ENCODE measurements at regions not wholly inside any gene's neighbourhood (a gene's known extent, or its start where the extent isn't known, plus 50 kb on each side); places are given as distances from the start of the nearest gene placed in this dataset.

DNA sequence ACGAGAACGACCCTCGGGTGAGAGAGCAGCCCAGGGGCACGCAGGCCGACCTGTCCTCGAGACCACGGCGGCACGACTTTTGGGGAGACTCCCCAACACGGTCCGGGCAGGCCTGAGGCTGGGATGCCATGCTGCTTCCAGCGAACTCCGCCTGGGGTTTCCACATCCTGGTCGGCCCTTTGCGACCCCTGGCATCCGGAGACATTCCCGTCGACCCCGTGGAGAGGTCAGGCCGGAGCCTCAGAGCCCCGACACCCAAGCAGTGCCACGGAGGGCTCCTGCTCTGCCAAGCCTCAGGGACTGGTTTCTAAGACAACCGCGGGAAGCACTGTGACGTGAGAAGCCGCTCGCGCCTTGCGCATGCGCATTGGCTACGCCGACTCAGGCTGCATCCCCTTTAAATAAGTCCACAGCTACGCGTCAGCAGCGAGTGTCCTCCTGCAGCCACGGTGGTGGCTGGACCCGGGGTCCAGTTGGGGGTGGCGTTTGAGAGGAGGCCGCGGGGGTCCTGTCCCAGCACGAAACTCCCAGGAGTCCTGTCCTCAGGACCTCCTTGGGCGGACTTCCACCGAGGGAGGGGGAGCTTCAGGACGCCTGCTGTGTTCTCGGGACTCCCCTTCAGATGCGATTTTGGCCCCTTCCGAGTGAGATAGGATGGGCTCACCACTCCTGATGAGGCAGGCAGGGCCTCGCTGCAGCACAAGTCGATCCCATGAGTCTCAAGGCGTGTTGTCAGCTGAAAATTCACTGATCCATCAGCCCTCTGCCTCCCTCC is 1089.3 kb upstream of the DEFB115 start:
- TF ChIP-seq, protein P1, sequence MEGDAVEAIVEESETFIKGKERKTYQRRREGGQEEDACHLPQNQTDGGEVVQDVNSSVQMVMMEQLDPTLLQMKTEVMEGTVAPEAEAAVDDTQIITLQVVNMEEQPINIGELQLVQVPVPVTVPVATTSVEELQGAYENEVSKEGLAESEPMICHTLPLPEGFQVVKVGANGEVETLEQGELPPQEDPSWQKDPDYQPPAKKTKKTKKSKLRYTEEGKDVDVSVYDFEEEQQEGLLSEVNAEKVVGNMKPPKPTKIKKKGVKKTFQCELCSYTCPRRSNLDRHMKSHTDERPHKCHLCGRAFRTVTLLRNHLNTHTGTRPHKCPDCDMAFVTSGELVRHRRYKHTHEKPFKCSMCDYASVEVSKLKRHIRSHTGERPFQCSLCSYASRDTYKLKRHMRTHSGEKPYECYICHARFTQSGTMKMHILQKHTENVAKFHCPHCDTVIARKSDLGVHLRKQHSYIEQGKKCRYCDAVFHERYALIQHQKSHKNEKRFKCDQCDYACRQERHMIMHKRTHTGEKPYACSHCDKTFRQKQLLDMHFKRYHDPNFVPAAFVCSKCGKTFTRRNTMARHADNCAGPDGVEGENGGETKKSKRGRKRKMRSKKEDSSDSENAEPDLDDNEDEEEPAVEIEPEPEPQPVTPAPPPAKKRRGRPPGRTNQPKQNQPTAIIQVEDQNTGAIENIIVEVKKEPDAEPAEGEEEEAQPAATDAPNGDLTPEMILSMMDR (IDR thresholded peaks at IDR 0.05): no peak
- no peak for TF ChIP-seq POLR2A (IDR thresholded peaks at IDR 0.05)

Measured in breast epithelium (tissue), 3 donors.